Liver (tissue), 3 donors: ENCODE measurements at regions not wholly inside any gene's neighbourhood (a gene's known extent, or its start where the extent isn't known, plus 50 kb on each side); places are given as distances from the start of the nearest gene placed in this dataset.

ENCODE experiments used
- NR2F2 ChIP-seq: IDR thresholded peaks from 2 replicates; pipeline ENCODE4 v1.6.1; 2016; ENCODE audit warnings: antibody characterized with exemption
- SP1 ChIP-seq: IDR thresholded peaks from 2 replicates; pipeline ENCODE4 v1.6.1; 2018; ENCODE audit warnings: antibody characterized with exemption, mild to moderate bottlenecking
- TAF1 ChIP-seq: conservative IDR thresholded peaks from 2 replicates; pipeline ENCODE4 v1.6.1; 2016; ENCODE audit warnings: antibody characterized with exemption, mild to moderate bottlenecking
- YY1 ChIP-seq: IDR thresholded peaks from 2 replicates; pipeline ENCODE4 v1.6.1; 2016; ENCODE audit warnings: antibody characterized with exemption, mild to moderate bottlenecking
- TF ChIP-seq, protein P1 (sequence below): fragments of 150-350 bp; IDR thresholded peaks from 2 replicates; pipeline ENCODE4 v1.5.1; 2017; ENCODE audit warnings: improper control_type of control experiment, low read depth, low read length; ENCODE audit not compliant: missing input control
- donor health status: healthy.
- donor health status: healthy.

DNA sequence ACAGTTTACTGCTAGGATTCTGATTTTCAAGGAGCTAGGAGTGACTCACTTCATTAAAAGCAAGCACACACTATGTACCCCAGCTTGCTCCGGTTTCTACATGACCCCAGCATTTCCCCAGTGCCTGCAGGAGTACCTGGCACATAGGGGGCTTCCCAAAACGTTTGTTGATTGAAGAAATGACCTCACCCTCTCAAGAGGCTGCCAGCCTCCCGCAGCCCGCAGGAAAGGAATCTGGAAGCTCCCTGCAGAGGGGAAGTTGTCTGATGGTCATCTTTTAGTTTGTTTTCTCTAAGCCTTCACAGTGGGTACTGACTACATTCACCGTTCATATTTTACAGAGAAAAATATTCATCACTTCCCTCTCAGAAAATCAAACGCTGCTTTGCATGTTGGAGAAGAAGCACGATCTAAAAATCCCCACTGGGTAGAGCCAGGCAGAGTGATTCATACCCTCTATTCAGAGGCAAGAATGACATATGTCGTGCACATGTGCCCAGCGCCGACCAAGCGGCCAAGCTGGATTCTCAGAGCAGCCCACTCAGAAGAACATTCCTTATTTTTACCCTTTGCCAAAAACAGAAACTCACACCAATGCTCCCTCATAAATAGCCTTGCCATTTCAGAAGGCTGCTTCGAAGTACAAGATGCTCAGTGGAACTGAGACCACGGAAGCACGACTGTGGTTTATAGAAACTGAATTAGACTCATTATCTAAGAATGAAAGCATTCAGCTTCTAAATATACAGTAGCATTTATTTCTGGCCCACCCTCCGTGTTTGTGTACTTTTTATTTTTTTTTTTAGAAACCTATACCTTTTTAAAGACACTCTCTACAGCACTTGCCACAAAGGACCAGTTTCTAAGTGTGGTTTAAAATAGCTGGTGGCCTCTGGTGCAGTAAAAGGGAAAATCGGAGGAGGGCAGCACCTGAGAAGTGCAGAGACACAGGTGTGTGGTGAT is 143.2 kb downstream of the MIS18A start:
- no peak for TF ChIP-seq SP1
- TF ChIP-seq, protein P1, sequence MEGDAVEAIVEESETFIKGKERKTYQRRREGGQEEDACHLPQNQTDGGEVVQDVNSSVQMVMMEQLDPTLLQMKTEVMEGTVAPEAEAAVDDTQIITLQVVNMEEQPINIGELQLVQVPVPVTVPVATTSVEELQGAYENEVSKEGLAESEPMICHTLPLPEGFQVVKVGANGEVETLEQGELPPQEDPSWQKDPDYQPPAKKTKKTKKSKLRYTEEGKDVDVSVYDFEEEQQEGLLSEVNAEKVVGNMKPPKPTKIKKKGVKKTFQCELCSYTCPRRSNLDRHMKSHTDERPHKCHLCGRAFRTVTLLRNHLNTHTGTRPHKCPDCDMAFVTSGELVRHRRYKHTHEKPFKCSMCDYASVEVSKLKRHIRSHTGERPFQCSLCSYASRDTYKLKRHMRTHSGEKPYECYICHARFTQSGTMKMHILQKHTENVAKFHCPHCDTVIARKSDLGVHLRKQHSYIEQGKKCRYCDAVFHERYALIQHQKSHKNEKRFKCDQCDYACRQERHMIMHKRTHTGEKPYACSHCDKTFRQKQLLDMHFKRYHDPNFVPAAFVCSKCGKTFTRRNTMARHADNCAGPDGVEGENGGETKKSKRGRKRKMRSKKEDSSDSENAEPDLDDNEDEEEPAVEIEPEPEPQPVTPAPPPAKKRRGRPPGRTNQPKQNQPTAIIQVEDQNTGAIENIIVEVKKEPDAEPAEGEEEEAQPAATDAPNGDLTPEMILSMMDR: no peak
- no peak for TF ChIP-seq TAF1
- no peak for TF ChIP-seq NR2F2
- no peak for TF ChIP-seq YY1
